GM03348 (cell line): ENCODE measurements at regions not wholly inside any gene's neighbourhood (a gene's known extent, or its start where the extent isn't known, plus 50 kb on each side); places are given as distances from the start of the nearest gene placed in this dataset.
A peak's percentile ranks its signal among the peaks of the same experiment; 100 is the strongest.
"Not testable (repeated sequence)": the region's sequence is repeated elsewhere in the genome, so short reads cannot be mapped to it uniquely, and the experiment has no call there.

Experiments
- DNase-seq: peaks from one replicate; pipeline ENCODE4 v3.0.0; 2012; ENCODE audit warnings: low spot score

DNA sequence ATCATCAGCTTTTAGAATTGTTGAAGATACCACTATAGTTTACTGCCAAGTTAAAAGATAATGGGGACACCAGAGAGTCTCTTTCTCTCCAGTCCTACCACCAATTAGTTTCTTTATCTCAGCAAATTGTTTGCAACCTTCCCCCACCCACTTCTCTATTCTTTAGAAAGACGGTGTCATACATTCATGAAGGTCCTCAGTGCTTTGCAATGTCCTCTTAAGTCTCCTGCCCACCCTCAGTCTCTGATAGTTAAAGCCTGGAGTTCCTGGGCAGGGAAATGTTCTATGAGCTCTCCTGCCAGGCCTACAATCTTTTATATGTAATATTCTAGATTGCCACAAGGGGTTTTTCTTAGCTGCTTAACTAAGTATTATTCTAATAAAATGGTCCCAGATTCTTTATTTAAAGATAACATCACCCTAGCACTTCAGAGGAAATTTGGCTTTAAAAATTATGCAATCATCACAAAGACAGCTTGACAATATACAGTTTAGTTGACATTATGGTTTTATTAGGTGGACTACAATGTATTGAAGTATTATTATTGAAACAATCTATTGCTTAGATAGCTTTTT, 509.2 kb downstream of the CSNK1G3 start:
- DNase-seq: no peak

DNA sequence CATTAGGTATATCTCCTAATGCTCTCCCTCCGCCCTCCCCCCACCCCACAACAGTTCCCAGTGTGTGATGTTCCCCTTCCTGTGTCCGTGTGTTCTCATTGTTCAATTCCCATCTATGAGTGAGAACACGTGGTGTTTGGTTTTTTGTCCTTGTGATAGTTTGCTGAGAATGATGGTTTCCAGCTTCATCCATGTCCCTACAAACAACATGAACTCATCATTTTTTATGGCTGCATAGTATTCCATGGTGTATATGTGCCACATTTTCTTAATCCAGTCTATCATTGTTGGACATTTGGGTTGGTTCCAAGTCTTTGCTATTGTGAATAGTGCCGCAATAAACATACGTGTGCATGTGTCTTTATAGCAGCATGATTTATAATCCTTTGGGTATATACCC, 505.3 kb downstream of the CSNK1G3 start:
- DNase-seq: not testable (repeated sequence)

DNA sequence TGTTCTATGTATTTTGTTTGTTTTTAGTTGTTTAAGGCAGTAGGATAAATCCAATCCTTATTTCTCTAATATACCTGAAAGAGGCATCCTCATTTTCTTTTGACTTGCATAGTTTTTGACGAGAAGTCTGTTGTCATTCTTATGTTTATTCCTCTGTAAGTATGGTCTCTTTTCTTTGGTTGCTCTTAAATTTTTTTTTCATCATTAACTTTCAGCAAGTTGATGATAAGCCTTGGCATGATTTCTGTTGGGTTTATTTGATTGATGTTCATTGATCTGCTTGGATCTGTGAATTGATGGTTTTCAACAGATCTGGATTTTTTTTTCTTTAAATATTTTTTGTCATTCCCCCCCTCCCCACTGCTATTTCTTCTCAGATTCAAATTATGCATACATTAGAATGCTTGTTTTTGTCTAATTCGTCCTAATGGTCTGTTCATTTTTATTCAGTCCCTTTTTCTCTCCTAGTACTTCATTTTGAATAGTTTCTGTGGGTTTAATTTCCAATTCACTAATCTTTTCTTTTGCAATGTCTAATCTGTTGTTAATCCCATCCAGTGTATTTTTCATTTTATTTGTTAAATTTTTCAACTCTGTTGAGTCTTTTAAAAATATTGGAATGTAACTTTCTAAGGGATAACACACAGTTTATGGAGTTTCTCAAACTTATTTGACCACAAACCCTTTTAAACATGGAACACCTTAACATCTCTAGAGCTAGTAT, 495.9 kb downstream of the CSNK1G3 start:
- DNase-seq: no peak

DNA sequence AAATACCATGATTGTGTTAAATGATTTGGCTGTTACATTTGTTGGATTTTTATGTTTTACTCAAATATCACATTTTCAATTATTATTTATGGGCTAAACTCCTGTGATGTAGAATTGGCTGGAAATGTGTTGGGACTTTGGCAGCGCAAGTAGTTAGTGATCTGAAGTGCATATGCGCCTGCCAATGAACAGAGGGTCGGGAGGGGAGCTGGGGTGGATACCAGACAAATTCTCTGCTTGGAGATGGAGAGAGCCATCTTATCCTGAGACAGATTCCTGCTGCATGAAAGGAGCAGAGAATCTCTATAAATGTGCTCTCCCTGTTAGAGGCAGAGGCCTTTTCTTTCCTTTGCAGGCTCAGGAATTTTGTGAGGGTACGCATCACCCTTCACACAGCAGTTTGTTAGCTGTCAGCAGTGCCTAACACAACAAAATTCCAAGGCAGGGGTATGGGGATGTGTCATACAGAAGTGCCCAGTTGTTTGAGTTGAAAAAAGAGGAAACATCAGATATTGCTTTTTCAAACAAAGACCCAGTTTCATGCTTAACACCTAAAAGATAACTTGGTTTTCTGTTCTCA, 489.1 kb downstream of the CSNK1G3 start:
- no peak for DNase-seq

DNA sequence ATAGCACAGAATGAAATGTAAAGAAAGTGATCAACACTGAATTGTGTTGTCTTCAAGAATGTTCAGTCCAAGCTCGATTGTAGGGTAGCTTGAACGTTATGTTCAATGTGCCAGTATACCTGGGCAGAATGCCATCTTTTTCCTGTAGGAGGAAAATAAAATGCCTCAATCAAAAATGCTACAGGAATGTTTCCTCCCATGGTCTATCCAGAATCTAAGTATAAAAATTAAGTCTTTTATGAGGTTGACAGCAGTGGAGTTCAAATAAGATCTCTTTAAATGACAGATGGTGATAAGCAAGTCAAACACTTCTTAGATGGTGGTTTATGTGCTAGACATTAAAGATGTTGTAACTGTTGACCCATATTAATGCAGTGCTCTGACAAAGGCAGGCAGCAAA, 488.6 kb downstream of the CSNK1G3 start:
- no peak for DNase-seq

DNA sequence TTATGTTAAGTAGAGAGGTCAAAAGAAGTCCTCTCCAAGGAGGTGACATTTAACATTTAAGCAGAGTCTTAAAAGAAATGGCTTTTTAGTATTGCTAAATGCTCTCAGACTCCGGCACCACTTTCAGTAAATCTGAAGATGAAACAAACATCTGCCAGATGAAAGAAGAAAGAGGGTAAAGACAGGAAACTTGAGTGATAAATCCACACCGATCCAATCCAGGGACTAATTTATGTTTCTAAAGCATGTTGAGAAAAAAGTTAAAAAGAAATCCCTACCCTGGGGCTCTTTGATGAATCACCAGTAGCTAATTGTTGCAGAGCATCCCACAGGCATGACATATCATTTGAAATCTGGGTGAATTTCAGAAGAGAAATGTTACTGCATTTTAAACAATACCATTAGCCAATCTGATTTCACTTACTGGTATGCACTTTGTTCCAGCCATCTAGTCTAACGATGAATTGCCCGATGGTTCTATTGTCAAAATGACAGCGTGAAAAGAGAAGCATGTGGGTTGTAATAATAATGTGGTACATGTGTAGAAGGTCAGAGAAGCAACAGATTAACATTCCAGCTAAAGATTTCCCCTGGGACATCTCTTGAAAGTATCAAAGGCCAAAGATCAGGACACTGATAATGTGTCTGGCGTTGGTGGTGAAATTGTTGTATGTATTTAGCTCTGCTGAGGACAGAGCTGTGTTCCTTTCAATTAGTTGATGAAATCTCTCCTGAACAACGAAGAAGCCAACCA, 485.7 kb downstream of the CSNK1G3 start:
- peak; percentile 70 for DNase-seq

DNA sequence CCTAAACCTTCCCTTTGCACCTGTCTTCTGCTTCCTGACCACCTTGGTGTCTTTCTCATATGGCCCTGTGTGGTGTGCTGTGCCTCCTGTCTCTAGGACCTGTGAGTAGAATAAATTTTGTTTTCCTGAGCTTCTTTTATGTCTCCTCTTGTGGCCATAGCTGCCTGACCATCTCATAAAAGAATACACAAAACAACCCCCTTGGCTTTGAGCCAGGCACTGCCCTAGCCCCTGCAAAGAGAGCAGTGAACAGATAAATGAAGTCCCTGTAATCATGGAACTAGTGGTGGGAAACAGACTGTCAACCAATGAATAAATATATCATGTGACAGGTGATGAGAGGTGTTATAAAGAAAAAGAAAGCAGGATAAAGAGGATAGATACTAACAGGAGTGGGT, 485.1 kb downstream of the CSNK1G3 start:
- DNase-seq: no peak

DNA sequence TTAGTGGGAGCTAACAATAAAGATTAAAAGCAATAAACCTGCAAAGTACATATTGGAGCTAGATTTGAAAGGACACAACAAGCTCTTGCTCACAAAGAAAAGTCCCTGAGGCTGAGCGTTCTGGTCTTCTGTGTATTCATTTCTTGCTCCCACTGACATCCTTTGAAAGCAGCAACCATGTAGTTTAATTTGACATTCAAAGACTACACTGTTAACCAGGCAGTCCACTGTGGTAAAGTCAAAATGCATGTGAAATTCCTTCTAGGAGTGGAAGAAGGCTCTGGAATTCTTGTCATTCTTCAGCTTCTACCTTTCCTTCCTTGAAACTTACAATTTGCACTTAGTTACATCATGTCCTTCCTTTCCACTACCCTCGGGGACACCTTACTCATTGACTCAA, 480.7 kb downstream of the CSNK1G3 start:
- no peak for DNase-seq

DNA sequence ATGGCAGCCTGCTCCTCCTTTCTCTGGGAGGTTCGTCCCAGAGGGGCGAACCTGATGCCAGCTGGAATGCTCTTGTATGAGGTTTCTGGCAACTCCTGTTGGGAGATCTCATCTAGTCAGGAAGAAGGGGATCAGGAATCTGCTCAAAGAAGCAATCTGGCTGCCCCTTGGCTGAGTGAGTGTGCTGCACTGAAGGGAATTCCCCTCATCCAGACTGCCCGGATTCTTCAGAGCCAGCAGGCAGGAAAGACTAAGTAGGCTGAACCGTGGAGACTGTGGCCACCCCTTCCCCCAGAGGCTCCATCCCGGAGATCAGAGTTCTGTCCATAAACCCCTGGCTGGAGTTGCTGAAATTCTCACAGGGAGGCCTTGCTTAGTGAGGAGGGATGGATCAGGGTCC, 476.0 kb downstream of the CSNK1G3 start:
- DNase-seq: no peak

DNA sequence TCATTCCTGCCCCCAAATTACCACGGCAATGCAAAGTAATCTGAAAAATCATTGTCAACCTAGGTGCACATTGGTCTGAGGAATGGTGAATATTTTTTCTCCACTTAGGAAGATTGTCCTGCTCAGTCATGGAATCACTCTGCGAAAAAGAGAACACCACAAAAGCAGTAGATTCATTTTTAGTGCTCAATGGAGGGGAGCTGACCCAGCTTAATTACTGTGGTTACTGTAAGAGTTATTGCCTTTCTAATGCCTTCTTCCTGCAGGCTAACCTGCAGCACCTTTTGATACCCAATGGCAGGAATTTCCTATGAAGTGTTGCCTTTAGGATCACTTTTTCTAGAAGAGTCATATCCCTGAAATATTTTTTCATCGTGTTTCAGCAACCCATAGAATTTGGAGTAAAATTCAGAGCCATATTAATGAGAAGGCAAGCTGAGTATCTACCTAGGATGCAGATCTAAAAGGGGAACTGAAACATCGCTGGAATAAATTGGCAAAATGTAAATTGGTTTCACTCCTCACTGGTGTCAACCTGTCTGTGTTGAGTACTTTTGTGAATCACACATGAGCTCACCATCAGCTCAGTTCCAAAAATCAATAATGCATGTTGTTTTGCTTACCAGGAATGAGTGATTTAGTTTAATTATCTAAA, 464.5 kb downstream of the CSNK1G3 start:
- DNase-seq: no peak

DNA sequence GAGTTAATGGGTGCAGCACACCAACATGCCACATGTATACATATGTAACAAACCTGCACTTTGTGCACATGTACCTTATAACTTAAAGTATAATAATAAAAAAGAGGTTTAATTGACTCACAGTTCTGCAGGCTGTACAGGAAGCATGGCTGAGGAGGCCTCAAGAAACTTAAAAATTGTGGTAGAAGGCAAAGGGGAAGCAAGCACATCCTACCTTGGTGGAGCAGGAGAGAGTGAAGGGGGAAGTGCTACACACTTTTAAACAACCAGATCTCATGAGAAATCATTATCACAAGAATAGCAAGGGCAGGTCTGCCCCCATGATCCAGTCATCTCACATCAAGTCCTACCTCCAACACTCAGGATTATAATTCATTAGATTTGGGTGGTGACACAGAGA, 463.5 kb downstream of the CSNK1G3 start:
- DNase-seq: not testable (repeated sequence)

DNA sequence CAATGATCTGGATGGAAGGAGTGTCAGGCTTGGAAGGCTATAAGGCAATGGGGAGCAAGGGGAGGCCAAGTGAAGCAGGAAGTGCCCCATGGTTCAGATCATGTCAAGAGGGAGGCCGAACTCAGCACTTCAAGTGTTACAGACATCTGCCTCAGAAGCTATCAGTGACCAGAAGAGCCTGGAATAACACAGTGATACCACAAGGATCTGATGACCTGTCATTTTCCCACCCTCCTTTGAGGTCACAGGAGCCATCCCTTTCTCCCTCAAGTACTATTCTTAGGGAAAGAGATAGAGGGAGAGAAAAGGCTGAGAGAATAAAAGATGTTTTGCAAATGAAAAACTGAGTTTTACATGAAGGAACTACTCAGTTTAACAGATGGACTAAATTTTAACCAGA, 454.8 kb downstream of the CSNK1G3 start:
- DNase-seq: no peak

DNA sequence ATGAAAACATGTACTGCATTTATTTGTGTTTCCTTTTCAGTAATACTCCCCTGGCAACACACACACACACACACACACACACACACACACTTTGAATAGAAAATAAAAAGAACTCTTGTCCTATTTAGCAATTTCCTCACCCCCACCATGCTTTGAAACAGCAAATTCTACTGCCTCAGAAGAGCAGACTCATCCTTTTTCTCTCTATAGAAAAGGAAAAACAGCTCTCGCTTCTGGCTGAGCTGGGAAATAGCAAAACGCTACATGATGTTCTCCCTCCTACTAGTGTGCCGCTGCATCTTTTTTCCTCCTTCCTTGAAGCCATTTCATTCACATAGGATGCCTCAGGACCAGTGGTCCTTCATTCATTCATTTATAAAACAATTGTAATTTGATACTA, 453.6 kb downstream of the CSNK1G3 start:
- DNase-seq: no peak

DNA sequence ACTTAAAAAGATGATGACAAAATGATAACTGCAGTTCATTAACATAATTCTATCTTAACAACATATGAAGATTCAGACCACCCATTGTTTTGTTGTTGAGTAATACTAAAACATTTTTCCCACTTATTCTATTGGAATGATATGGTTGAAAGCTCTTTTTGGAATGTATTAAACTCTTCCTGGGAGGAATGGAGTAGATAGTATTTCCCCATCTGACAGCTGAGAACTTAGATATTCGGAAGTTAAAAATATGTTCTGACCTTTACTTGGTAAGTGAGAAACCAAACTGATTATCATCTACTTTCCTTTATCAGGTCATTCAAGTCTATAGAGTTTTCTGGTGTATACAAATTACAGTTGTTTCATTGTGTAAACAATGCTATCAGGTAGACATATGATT, 452.9 kb downstream of the CSNK1G3 start:
- DNase-seq: peak; percentile 6

DNA sequence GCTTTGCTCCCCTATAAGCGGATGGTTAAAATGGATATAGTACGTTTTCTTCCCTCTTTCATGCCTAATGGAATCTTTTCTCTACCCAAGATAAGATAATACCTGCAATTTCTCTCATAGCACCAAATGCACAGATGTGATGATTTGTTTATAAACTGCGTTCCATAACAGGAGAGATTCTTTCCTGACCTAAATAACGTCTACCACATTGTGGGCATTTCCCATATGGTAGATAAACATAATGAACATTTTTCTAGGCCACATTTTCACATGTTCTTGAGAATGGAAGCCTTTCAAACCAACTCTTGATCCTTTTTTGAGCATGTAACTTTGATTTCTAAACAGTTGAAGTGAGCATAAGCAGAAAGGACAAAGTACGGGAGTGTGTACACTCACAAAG, 448.5 kb downstream of the CSNK1G3 start:
- DNase-seq: no peak

DNA sequence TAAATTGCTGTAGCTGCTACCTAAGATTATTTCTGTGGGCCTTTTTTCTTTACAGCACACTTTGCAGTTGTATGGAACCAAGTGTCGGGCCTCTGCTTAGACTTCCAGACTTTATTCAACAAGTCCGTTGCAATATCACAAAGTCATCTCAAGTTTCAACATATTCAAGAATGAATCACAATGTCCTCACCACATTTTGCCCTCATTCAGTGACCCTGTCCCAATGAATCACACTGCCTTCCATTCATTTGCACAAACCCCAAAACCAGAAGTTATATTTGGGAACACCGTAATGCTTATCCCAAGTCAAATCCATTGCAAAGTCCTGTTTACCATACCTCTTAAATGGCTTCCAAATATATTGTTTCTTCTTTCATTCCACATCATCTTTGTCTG, 439.6 kb downstream of the CSNK1G3 start:
- DNase-seq: peak; percentile 86

DNA sequence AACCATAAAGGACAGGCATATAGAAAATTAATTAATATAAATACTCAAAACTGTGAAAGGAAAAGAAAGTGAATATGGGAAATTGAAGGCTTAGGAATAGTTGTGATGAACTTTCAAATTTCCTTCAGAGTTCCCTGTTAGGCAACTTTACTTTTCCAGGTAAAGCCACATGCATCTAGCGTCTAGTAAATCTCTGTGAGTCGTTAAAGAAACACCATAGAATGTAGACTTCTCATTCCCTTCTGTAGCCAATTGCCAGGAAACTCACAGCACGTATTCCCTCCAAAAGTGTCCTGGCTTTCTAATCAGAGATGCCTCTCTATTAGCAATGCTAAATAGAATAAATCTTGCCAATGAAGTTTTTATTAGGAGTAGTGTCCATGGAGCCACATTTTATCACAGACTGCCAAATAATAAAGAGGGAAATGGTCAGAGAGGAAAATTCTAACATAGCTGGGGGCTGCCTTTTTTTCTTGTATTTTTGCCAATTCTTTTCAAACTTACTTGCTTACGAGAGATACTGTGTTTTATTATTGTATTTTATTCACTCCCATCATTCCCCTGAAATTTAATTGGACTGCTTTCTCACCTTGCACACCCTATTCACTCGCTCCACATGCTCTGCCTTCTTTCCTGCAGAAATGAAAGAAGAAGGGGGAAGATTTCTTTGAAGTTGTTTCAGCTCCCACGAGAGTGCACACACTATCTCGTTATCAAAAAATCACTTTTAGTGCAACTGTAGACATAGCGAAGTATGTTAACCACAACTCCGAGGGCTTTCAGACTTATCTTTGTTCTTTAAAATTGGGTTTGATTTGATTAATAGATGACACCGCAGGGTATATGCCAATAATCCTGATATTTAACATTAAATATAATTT, 439.0 kb downstream of the CSNK1G3 start:
- no peak for DNase-seq

DNA sequence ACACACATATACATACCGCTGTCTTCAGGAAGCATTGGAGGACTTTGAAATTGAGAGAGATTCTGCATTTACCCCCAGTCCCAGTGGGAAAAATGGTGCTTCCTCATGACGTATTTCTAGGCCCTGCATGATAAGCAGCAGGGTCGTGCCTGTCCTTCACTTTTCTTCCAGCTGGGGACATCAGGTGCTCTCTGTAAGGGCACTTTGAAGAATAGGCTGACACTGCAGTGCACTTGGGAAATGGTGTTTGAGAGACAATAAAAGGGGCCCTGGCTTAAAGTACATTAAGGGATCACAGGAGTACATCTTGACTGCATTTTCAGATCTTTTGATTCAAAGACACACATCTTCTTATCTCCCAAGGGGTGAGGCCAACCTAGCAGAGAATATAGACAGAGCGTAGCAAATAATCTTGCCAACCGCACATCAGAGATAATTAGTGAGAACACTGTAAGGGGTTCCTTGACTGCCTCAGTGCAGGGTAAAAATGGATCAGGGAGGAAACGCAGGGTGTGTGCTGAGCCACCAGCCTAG, 437.9 kb downstream of the CSNK1G3 start:
- DNase-seq: no peak

DNA sequence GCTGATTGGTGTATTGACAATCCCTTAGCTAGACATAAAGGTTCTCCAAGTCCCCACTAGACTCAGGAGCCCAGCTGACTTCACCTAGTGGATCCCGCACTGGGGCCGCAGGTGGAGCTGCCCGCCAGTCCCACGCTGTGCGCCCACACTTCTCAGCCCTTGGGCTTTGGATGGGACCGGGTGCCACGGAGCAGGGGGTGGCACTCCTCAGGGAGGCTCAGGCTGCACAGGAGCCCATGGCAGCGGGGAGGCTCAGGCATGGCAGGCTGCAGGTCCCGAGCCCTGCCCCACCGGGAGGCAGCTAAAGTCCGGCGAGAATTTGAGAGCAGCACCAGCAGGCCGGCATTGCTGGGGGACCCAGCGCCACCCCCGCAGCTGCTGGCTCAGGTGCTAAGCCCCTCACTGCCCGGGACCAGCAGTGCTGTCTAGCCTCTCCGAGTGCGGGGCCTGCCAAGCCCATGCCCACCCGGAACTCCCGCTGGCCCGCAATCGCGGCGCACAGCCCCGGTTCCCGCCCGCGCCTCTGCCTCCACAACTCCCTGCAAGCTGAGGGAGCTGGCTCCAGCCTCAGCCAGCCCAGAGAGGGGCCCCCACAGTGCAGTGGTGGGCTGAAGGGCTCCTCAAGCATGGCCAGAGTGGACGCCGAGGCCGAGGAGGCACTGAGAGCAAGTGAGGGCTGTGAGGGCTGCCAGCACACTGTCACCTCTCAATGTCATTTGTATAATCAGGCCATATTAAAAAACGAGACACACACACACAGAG, 437.2 kb downstream of the CSNK1G3 start:
- no peak for DNase-seq

DNA sequence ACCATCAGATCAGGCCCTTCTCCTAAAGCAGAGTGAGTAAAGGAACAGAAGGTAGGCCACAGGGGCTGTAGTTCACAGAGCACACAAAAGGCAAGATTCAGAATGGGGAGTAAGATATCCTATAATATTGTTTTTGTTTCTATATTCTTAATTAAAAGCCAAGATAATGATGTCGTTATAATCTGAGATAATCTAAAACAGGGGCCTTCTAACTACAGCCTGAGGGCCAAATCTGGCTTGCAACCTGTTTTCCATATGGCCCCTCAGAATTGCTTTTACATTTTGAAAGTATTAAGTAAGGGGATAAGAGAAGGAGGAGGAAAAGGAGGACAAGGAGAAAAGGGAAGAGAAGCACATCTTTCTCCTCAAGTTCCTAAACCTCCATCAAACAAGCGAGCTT, 435.8 kb downstream of the CSNK1G3 start:
- DNase-seq: no peak

DNA sequence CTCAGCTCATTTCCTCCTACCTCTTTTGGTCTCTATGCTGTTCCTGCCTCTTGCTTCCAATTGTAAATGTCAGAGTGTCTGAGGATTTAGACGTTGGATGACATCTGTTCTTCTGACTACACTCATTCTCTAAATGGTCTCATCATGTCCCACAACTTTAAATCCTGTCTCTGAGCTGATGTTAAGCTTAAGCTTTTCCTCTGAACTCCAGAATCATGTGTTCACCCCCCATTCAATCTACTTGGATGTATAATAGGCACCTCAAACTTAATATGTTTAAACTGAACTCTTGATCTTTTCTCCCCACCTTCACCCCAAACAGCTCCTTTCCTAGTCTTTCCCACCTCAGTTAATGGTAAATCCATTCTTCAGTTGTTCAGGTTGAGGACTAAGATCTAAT, 433.6 kb downstream of the CSNK1G3 start:
- DNase-seq: no peak
